HEK293 (cell line): ENCODE measurements at regions not wholly inside any gene's neighbourhood (a gene's known extent, or its start where the extent isn't known, plus 50 kb on each side); places are given as distances from the start of the nearest gene placed in this dataset.

Experiments
- ZNF785 ChIP-seq: fragments of 450-650 bp; formaldehyde crosslinking; IDR thresholded peaks from 2 replicates; pipeline ENCODE4 v1.5.1; 2016; ENCODE audit warnings: missing biosample characterization, missing genetic modification characterization
- TF ChIP-seq, protein P1 (sequence below): fragments of 450-650 bp; formaldehyde crosslinking; IDR thresholded peaks from 2 replicates; pipeline ENCODE4 v1.5.1; 2016; ENCODE audit warnings: missing biosample characterization, missing genetic modification characterization
- TF ChIP-seq, protein P2 (sequence below): fragments of 450-650 bp; formaldehyde crosslinking; IDR thresholded peaks from 2 replicates; pipeline ENCODE4 v1.5.1; 2016; ENCODE audit warnings: missing biosample characterization, missing genetic modification characterization
- TF ChIP-seq, protein P3 (sequence below): fragments of 450-650 bp; formaldehyde crosslinking; IDR thresholded peaks from 2 replicates; pipeline ENCODE4 v1.5.1; 2016; ENCODE audit warnings: missing biosample characterization, missing genetic modification characterization
- TF ChIP-seq, protein P4 (sequence below): fragments of 450-650 bp; IDR thresholded peaks from 2 replicates; pipeline ENCODE4 v1.5.1; 2018; ENCODE audit warnings: missing biosample characterization, mild to moderate bottlenecking, missing genetic modification characterization

DNA sequence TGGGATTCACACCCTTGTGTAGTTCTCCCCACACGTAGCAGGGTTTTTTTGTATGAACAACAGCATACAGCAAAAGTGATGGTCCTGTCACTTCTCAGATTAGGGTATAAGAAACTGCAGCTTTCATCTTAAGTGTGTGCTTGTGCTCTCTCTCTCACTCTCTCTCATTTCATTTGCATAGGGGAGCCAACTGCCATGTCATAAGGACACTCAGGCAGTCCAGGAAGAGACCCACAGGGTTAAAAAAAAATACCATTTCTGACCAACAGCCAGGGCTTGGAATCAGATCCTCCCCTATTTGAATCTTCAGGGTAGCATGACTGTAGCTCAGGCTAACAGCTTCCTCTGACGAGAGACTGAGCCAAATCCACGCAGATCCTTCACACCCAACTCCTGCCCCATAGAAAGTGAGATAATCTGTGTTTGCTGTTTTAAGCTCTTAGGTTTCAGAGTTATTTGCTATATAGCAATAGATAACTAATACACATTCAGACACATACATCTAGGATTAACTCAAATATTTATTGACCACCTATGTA, 331.2 kb downstream of the PAPSS1 start:
- TF ChIP-seq, protein P1, sequence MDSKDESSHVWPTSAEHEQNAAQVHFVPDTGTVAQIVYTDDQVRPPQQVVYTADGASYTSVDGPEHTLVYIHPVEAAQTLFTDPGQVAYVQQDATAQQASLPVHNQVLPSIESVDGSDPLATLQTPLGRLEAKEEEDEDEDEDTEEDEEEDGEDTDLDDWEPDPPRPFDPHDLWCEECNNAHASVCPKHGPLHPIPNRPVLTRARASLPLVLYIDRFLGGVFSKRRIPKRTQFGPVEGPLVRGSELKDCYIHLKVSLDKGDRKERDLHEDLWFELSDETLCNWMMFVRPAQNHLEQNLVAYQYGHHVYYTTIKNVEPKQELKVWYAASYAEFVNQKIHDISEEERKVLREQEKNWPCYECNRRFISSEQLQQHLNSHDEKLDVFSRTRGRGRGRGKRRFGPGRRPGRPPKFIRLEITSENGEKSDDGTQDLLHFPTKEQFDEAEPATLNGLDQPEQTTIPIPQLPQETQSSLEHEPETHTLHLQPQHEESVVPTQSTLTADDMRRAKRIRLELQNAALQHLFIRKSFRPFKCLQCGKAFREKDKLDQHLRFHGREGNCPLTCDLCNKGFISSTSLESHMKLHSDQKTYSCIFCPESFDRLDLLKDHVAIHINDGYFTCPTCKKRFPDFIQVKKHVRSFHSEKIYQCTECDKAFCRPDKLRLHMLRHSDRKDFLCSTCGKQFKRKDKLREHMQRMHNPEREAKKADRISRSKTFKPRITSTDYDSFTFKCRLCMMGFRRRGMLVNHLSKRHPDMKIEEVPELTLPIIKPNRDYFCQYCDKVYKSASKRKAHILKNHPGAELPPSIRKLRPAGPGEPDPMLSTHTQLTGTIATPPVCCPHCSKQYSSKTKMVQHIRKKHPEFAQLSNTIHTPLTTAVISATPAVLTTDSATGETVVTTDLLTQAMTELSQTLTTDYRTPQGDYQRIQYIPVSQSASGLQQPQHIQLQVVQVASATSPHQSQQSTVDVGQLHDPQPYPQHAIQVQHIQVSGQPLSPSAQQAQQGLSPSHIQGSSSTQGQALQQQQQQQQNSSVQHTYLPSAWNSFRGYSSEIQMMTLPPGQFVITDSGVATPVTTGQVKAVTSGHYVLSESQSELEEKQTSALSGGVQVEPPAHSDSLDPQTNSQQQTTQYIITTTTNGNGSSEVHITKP (tag by site-specific recombination): no peak
- TF ChIP-seq, protein P2, sequence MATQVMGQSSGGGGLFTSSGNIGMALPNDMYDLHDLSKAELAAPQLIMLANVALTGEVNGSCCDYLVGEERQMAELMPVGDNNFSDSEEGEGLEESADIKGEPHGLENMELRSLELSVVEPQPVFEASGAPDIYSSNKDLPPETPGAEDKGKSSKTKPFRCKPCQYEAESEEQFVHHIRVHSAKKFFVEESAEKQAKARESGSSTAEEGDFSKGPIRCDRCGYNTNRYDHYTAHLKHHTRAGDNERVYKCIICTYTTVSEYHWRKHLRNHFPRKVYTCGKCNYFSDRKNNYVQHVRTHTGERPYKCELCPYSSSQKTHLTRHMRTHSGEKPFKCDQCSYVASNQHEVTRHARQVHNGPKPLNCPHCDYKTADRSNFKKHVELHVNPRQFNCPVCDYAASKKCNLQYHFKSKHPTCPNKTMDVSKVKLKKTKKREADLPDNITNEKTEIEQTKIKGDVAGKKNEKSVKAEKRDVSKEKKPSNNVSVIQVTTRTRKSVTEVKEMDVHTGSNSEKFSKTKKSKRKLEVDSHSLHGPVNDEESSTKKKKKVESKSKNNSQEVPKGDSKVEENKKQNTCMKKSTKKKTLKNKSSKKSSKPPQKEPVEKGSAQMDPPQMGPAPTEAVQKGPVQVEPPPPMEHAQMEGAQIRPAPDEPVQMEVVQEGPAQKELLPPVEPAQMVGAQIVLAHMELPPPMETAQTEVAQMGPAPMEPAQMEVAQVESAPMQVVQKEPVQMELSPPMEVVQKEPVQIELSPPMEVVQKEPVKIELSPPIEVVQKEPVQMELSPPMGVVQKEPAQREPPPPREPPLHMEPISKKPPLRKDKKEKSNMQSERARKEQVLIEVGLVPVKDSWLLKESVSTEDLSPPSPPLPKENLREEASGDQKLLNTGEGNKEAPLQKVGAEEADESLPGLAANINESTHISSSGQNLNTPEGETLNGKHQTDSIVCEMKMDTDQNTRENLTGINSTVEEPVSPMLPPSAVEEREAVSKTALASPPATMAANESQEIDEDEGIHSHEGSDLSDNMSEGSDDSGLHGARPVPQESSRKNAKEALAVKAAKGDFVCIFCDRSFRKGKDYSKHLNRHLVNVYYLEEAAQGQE (tag by site-specific recombination): no peak
- TF ChIP-seq ZNF785 (tag by site-specific recombination): no peak
- TF ChIP-seq, protein P3, sequence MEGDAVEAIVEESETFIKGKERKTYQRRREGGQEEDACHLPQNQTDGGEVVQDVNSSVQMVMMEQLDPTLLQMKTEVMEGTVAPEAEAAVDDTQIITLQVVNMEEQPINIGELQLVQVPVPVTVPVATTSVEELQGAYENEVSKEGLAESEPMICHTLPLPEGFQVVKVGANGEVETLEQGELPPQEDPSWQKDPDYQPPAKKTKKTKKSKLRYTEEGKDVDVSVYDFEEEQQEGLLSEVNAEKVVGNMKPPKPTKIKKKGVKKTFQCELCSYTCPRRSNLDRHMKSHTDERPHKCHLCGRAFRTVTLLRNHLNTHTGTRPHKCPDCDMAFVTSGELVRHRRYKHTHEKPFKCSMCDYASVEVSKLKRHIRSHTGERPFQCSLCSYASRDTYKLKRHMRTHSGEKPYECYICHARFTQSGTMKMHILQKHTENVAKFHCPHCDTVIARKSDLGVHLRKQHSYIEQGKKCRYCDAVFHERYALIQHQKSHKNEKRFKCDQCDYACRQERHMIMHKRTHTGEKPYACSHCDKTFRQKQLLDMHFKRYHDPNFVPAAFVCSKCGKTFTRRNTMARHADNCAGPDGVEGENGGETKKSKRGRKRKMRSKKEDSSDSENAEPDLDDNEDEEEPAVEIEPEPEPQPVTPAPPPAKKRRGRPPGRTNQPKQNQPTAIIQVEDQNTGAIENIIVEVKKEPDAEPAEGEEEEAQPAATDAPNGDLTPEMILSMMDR (tag by site-specific recombination): no peak
- TF ChIP-seq, protein P4, sequence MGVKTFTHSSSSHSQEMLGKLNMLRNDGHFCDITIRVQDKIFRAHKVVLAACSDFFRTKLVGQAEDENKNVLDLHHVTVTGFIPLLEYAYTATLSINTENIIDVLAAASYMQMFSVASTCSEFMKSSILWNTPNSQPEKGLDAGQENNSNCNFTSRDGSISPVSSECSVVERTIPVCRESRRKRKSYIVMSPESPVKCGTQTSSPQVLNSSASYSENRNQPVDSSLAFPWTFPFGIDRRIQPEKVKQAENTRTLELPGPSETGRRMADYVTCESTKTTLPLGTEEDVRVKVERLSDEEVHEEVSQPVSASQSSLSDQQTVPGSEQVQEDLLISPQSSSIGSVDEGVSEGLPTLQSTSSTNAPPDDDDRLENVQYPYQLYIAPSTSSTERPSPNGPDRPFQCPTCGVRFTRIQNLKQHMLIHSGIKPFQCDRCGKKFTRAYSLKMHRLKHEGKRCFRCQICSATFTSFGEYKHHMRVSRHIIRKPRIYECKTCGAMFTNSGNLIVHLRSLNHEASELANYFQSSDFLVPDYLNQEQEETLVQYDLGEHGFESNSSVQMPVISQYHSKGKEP: no peak
